SU-DHL-6 (cell line): ENCODE measurements at regions not wholly inside any gene's neighbourhood (a gene's known extent, or its start where the extent isn't known, plus 50 kb on each side); places are given as distances from the start of the nearest gene placed in this dataset.

Source experiments
- H2AFZ ChIP-seq: fragments of 200-600 bp; sonication (generic); 2 replicates; pipeline ENCODE4 v1.6.1; 2014; ENCODE audit warnings: low read depth, mild to moderate bottlenecking, moderate library complexity, mixed read lengths, antibody characterized with exemption, low read length; ENCODE audit not compliant: severe bottlenecking
- H3F3A ChIP-seq: fragments of 200-600 bp; shearing (Covaris generic); 2 replicates; pipeline ENCODE4 v1.6.0; 2016; ENCODE audit warnings: antibody characterized with exemption, mild to moderate bottlenecking; ENCODE audit not compliant: insufficient read depth
- H3K27ac ChIP-seq: fragments of 200-600 bp; sonication (generic); 2 replicates; pipeline ENCODE4 v1.5.1; 2016; ENCODE audit warnings: low read depth, mild to moderate bottlenecking, low read length, moderate library complexity, mixed read lengths
- H3K27me3 ChIP-seq: fragments of 200-600 bp; sonication (generic), shearing (Covaris generic); 2 replicates; pipeline ENCODE4 v1.6.0; 2014; ENCODE audit warnings: mild to moderate bottlenecking, low read length
- H3K36me3 ChIP-seq: fragments of 200-600 bp; sonication (generic); 2 replicates; pipeline ENCODE4 v1.6.1; 2014; ENCODE audit warnings: mild to moderate bottlenecking, low read length, mixed read lengths
- H3K4me2 ChIP-seq: fragments of 300-600, 200-600 bp; shearing (Covaris generic), sonication (generic); 2 replicates; pipeline ENCODE4 v1.6.0; 2014; ENCODE audit warnings: low read length, low read depth, mild to moderate bottlenecking; ENCODE audit not compliant: poor library complexity, severe bottlenecking
- H3K4me3 ChIP-seq: fragments of 200-600 bp; sonication (generic); 2 replicates; pipeline ENCODE4 v1.5.1; 2014; ENCODE audit warnings: antibody characterized with exemption, low read length, mild to moderate bottlenecking, mixed read lengths; ENCODE audit not compliant: insufficient read depth, poor library complexity, severe bottlenecking
- H3K79me2 ChIP-seq: fragments of 200-600 bp; sonication (generic); 2 replicates; pipeline ENCODE4 v1.6.1; 2014; ENCODE audit warnings: mild to moderate bottlenecking, low read length, moderate library complexity; ENCODE audit not compliant: insufficient read depth
- H3K9ac ChIP-seq: fragments of 200-600 bp; sonication (generic); 2 replicates; pipeline ENCODE4 v1.7.0; 2014; ENCODE audit warnings: mild to moderate bottlenecking, low read length
- H3K9me2 ChIP-seq: fragments of 200-600 bp; sonication (generic); replicated peaks from 2 replicates; pipeline ENCODE4 v1.6.1; 2014; ENCODE audit warnings: low read length; ENCODE audit not compliant: insufficient read depth
- H3K9me3 ChIP-seq: fragments of 200-600 bp; sonication (generic); 2 replicates; pipeline ENCODE4 v1.6.1; 2014; ENCODE audit warnings: low read length, mixed read lengths; ENCODE audit not compliant: insufficient read depth
- H4K20me1 ChIP-seq: fragments of 200-600 bp; sonication (generic); 2 replicates; pipeline ENCODE4 v1.6.1; 2014; ENCODE audit warnings: low read depth, mild to moderate bottlenecking, antibody characterized with exemption, low read length, moderate library complexity, mixed read lengths
- CTCF ChIP-seq: fragments of 200-600 bp; sonication (generic); IDR thresholded peaks from one replicate; pipeline ENCODE4 v1.5.1; 2017; ENCODE audit warnings: antibody characterized with exemption, mild to moderate bottlenecking, low read length, moderate library complexity; ENCODE audit not compliant: insufficient read depth, poor library complexity, severe bottlenecking
- EZH2phosphoT487 ChIP-seq: fragments of 200-600 bp; sonication (generic), shearing (Covaris generic); conservative IDR thresholded peaks from 2 replicates; pipeline ENCODE4 v1.6.1; 2018; ENCODE audit warnings: mild to moderate bottlenecking, antibody characterized with exemption, low read length, moderate library complexity, mixed read lengths

- Histone ChIP-seq H3K27ac (no peak overlapping the region), H3K4me2 (no peak overlapping the region), H3K9me2 (no peaks in the 10 kb centered on the region), H3K79me2 (no peaks in the 10 kb centered on the region), H2AFZ (no peak overlapping the region), H3K36me3 (no peaks in the 10 kb centered on the region), H3K27me3 (no peaks in the 10 kb centered on the region), H3K9me3 (no peaks in the 10 kb centered on the region), H3K4me3 (no peak overlapping the region), H3F3A (no peaks in the 10 kb centered on the region), H3K9ac (no peak overlapping the region), H4K20me1 (no peaks in the 10 kb centered on the region)
- no peak for TF ChIP-seq CTCF
- no peak for TF ChIP-seq EZH2phosphoT487
Observed at GRCh38 chr15:37252530-37252929, 152.2 kb upstream of the MEIS2 start.

- Histone ChIP-seq H3K9me3 (no peaks in the 10 kb centered on the region), H3K36me3 (no peaks in the 10 kb centered on the region), H4K20me1 (no peaks in the 10 kb centered on the region), H3K9me2 (no peaks in the 10 kb centered on the region), H3F3A (no peaks in the 10 kb centered on the region), H3K27me3 (no peaks in the 10 kb centered on the region), H2AFZ (no peak overlapping the region), H3K4me2 (no peak overlapping the region), H3K4me3 (no peak overlapping the region), H3K79me2 (no peaks in the 10 kb centered on the region), H3K27ac (no peak overlapping the region), H3K9ac (no peak overlapping the region)
- no peak for TF ChIP-seq CTCF
- TF ChIP-seq EZH2phosphoT487 = no peak
Observed at GRCh38 chr15:37253877-37254276, 153.5 kb upstream of the MEIS2 start.

- no peaks in the 10 kb centered on the region for H4K20me1 ChIP-seq
- no peak overlapping the region for H3K4me3 ChIP-seq
- H3K4me2 ChIP-seq = no peak overlapping the region
- no peak overlapping the region for H2AFZ ChIP-seq
- no peaks in the 10 kb centered on the region for H3K36me3 ChIP-seq
- H3K9ac ChIP-seq = no peak overlapping the region
- H3F3A ChIP-seq = no peaks in the 10 kb centered on the region
- no peaks in the 10 kb centered on the region for H3K27me3 ChIP-seq
- H3K9me2 ChIP-seq = no peaks in the 10 kb centered on the region
- no peak overlapping the region for H3K27ac ChIP-seq
- no peaks in the 10 kb centered on the region for H3K9me3 ChIP-seq
- TF ChIP-seq EZH2phosphoT487 = no peak
- no peak for TF ChIP-seq CTCF
- no peaks in the 10 kb centered on the region for H3K79me2 ChIP-seq
Observed at GRCh38 chr15:37260255-37260654, 159.9 kb upstream of the MEIS2 start.

- no peak overlapping the region for H2AFZ ChIP-seq
- no peak overlapping the region for H3K9ac ChIP-seq
- no peaks in the 10 kb centered on the region for H3K36me3 ChIP-seq
- H3K79me2 ChIP-seq = no peaks in the 10 kb centered on the region
- no peak overlapping the region for H3K27ac ChIP-seq
- H3K4me3 ChIP-seq = no peak overlapping the region
- no peak overlapping the region for H3K4me2 ChIP-seq
- TF ChIP-seq CTCF (no peak), EZH2phosphoT487 (no peak)
- H3K9me3 ChIP-seq = no peaks in the 10 kb centered on the region
- no peaks in the 10 kb centered on the region for H3K27me3 ChIP-seq
- no peaks in the 10 kb centered on the region for H3K9me2 ChIP-seq
- H4K20me1 ChIP-seq = no peaks in the 10 kb centered on the region
- H3F3A ChIP-seq = no peaks in the 10 kb centered on the region
Observed at GRCh38 chr15:37261685-37262084, 161.3 kb upstream of the MEIS2 start.
